H9 (cell line): ENCODE measurements at regions not wholly inside any gene's neighbourhood (a gene's known extent, or its start where the extent isn't known, plus 50 kb on each side); places are given as distances from the start of the nearest gene placed in this dataset.

Experiments
- DNase-seq: peaks from one replicate; pipeline ENCODE4 v3.0.0-alpha.2; 2017
- H2AFZ ChIP-seq: one replicate; pipeline ENCODE4 v1.6.1; 2013; ENCODE audit warnings: mild to moderate bottlenecking, low read length, control low read depth, moderate library complexity
- H2AK5ac ChIP-seq: 2 replicates; pipeline ENCODE4 v1.6.1; 2013; ENCODE audit warnings: low read length, control low read depth, mixed read lengths; ENCODE audit not compliant: insufficient read length
- H2BK120ac ChIP-seq: one replicate; pipeline ENCODE4 v1.6.1; 2013; ENCODE audit warnings: low read depth, mild to moderate bottlenecking, low read length, control low read depth, inconsistent platforms; ENCODE audit not compliant: poor library complexity, severe bottlenecking
- H2BK12ac ChIP-seq: 2 replicates; pipeline ENCODE4 v1.6.1; 2013; ENCODE audit warnings: low read length, control low read depth, mixed read lengths, low read depth; ENCODE audit not compliant: insufficient read length
- H2BK15ac ChIP-seq: 2 replicates; pipeline ENCODE4 v1.6.1; 2013; ENCODE audit warnings: low read depth, low read length, control low read depth
- H2BK20ac ChIP-seq: one replicate; pipeline ENCODE4 v1.6.1; 2013; ENCODE audit warnings: low read depth, mild to moderate bottlenecking, low read length, control low read depth, inconsistent platforms; ENCODE audit not compliant: poor library complexity, severe bottlenecking
- H2BK5ac ChIP-seq: 2 replicates; pipeline ENCODE4 v1.6.1; 2013; ENCODE audit warnings: low read length, control low read depth, mixed read lengths; ENCODE audit not compliant: insufficient read length
- H3K14ac ChIP-seq: 2 replicates; pipeline ENCODE4 v1.6.1; 2013; ENCODE audit warnings: low read length, control low read depth; ENCODE audit not compliant: insufficient read depth
- H3K18ac ChIP-seq: 2 replicates; pipeline ENCODE4 v1.6.1; 2013; ENCODE audit warnings: low read depth, mild to moderate bottlenecking, mixed read lengths, low read length, control low read depth; ENCODE audit not compliant: insufficient read length
- H3K23ac ChIP-seq: 2 replicates; pipeline ENCODE4 v1.6.1; 2013; ENCODE audit warnings: low read length, control low read depth, mixed read lengths, low read depth; ENCODE audit not compliant: insufficient read length
- H3K23me2 ChIP-seq: 2 replicates; pipeline ENCODE4 v1.6.1; 2013; ENCODE audit warnings: low read depth, mild to moderate bottlenecking, mixed read lengths, low read length, control low read depth; ENCODE audit not compliant: insufficient read length, poor library complexity, severe bottlenecking
- H3K27ac ChIP-seq: 2 replicates; pipeline ENCODE4 v1.5.1; 2013; ENCODE audit warnings: low read length, control low read depth, mixed read lengths, low read depth; ENCODE audit not compliant: insufficient read length
- H3K27me3 ChIP-seq: 2 replicates; pipeline ENCODE4 v1.6.1; 2013; ENCODE audit warnings: low read length, control low read depth, inconsistent platforms; ENCODE audit not compliant: insufficient read depth
- H3K4ac ChIP-seq: 2 replicates; pipeline ENCODE4 v1.6.1; 2013; ENCODE audit warnings: low read depth, mild to moderate bottlenecking, control low read depth, inconsistent platforms, low read length, moderate library complexity
- H3K4me1 ChIP-seq: 2 replicates; pipeline ENCODE4 v1.6.1; 2013; ENCODE audit warnings: low read length, control low read depth, inconsistent platforms; ENCODE audit not compliant: insufficient read depth
- H3K4me2 ChIP-seq: 2 replicates; pipeline ENCODE4 v1.6.1; 2013; ENCODE audit warnings: low read length, control low read depth, mixed read lengths; ENCODE audit not compliant: insufficient read length, insufficient read depth
- H3K56ac ChIP-seq: 2 replicates; pipeline ENCODE4 v1.6.1; 2013; ENCODE audit warnings: low read depth, mild to moderate bottlenecking, mixed read lengths, low read length, control low read depth; ENCODE audit not compliant: insufficient read length
- H3K79me1 ChIP-seq: 2 replicates; pipeline ENCODE4 v1.6.1; 2013; ENCODE audit warnings: low read depth, mild to moderate bottlenecking, moderate library complexity, low read length, control low read depth, inconsistent platforms; ENCODE audit not compliant: insufficient read depth, poor library complexity, severe bottlenecking
- H3K79me2 ChIP-seq: 2 replicates; pipeline ENCODE4 v1.6.1; 2013; ENCODE audit warnings: low read length, control low read depth, inconsistent platforms; ENCODE audit not compliant: insufficient read depth
- H3K9ac ChIP-seq: 2 replicates; pipeline ENCODE4 v1.6.1; 2013; ENCODE audit warnings: low read length, control low read depth, mixed read lengths; ENCODE audit not compliant: insufficient read length; ENCODE audit errors: extremely low read depth
- H3K9me3 ChIP-seq: one replicate; pipeline ENCODE4 v1.6.1; 2013; ENCODE audit warnings: low read depth, low read length, inconsistent platforms; ENCODE audit not compliant: control insufficient read depth
- H3T11ph ChIP-seq: one replicate; pipeline ENCODE4 v1.6.1; 2013; ENCODE audit warnings: mild to moderate bottlenecking, low read length, control low read depth, inconsistent platforms
- H4K20me1 ChIP-seq: one replicate; pipeline ENCODE4 v1.6.1; 2013; ENCODE audit not compliant: control insufficient read depth, insufficient read length, insufficient read depth
- H4K5ac ChIP-seq: 2 replicates; pipeline ENCODE4 v1.6.1; 2013; ENCODE audit warnings: low read depth, mild to moderate bottlenecking, mixed read lengths, low read length, control low read depth; ENCODE audit not compliant: insufficient read length
- H4K8ac ChIP-seq: replicated peaks from 2 replicates; pipeline ENCODE4 v1.6.1; 2013; ENCODE audit warnings: low read length, control low read depth, mixed read lengths, low read depth; ENCODE audit not compliant: insufficient read length
- H4K91ac ChIP-seq: 2 replicates; pipeline ENCODE4 v1.6.1; 2013; ENCODE audit warnings: low read depth, mild to moderate bottlenecking, moderate library complexity, mixed read lengths, low read length, control low read depth; ENCODE audit not compliant: insufficient read length
- H3K27ac Mint-ChIP-seq, 3 experiments: 2 replicates in 2 of 3; 3 replicates in 1 of 3; pipeline ENCODE4 v1.8.0; 2020 to 2021; ENCODE audit warnings: mixed read lengths in 3 of 3, mild to moderate bottlenecking in 1 of 3, moderate library complexity in 1 of 3
- H3K27me3 Mint-ChIP-seq: 2 replicates; pipeline ENCODE4 v1.8.0; 2021; ENCODE audit warnings: low read depth, mild to moderate bottlenecking, moderate library complexity, mixed read lengths
- H3K36me3 Mint-ChIP-seq, 3 experiments: 2 replicates in 2 of 3; 3 replicates in 1 of 3; pipeline ENCODE4 v1.8.0; 2020 to 2021; ENCODE audit warnings: low read depth in 3 of 3, mixed read lengths in 3 of 3; ENCODE audit not compliant: insufficient read depth in 1 of 3
- H3K4me1 Mint-ChIP-seq, 2 experiments: 2 replicates each; pipeline ENCODE4 v1.8.0; 2020; ENCODE audit warnings: mixed read lengths in 2 of 2
- H3K4me3 Mint-ChIP-seq, 2 experiments: 2 replicates in 1 of 2; 3 replicates in 1 of 2; pipeline ENCODE4 v1.8.0; 2020 to 2021; ENCODE audit warnings: mild to moderate bottlenecking in 2 of 2, mixed read lengths in 2 of 2, moderate library complexity in 1 of 2
- H3K9me3 Mint-ChIP-seq, 2 experiments: 2 replicates in 1 of 2; 3 replicates in 1 of 2; pipeline ENCODE4 v1.8.0; 2020; ENCODE audit warnings: mild to moderate bottlenecking in 2 of 2, mixed read lengths in 2 of 2, moderate library complexity in 1 of 2
- TF ChIP-seq, protein P1 (sequence below): fragments of 200-600 bp; sonication (generic); conservative IDR thresholded peaks from 3 replicates; pipeline ENCODE4 v1.8.0; 2021; ENCODE audit warnings: antibody characterized with exemption, mild to moderate bottlenecking

DNA sequence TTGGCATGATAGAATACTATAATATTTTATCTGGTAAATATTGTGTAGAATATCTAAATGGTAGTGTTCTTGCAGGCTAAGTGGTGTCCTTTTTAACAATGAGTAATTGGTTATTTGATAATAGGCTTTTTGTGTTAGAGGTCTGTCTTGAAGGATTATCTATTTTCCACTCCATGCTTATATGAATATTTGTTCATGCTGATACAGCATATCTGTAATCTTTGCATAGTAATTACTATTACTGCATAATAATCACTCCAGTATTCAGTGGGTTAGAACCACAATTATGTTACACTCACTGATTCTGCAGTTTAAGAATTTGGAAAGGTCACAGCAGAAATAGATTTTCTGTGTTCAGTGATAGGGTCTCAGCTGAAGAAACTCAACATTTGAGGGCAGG is 1229.9 kb downstream of the MAT2B start:
- Histone ChIP-seq H3K18ac (no peak overlapping the region), H3K23me2 (no peaks in the 10 kb centered on the region), H3K4ac (no peak overlapping the region), H2BK12ac (no peak overlapping the region), H4K20me1 (no peaks in the 10 kb centered on the region), H3K56ac (no peak overlapping the region), H4K91ac (no peak overlapping the region), H3K79me1 (no peaks in the 10 kb centered on the region), H4K8ac (no peak overlapping the region), H2BK120ac (no peak overlapping the region), H2BK5ac (no peak overlapping the region), H3K9me3 (no peaks in the 10 kb centered on the region), H3K9ac (no peak overlapping the region), H2BK15ac (no peak overlapping the region), H4K5ac (no peak overlapping the region), H3K14ac (no peak overlapping the region), H3K4me2 (no peak overlapping the region), H2AFZ (no peak overlapping the region), H3T11ph (no peak overlapping the region), H3K27ac (no peak overlapping the region), H3K23ac (no peak overlapping the region), H2BK20ac (no peak overlapping the region), H2AK5ac (no peak overlapping the region), H3K4me1 (no peaks in the 10 kb centered on the region), H3K27me3 (no peaks in the 10 kb centered on the region), H3K79me2 (no peaks in the 10 kb centered on the region)
- Mint-ChIP-seq H3K27ac (no peak overlapping the region), H3K36me3 (no peaks in the 10 kb centered on the region; a peak in 1 of 7 replicates), H3K4me3 (no peak overlapping the region), H3K27me3 (no peaks in the 10 kb centered on the region), H3K9me3 (no peaks in the 10 kb centered on the region), H3K4me1 (0 out of 4 replicates have a peak, but pooled peaks cover 0 to 3% of the 10 kb centered on the region in 2 experiments)
- TF ChIP-seq, protein P1, sequence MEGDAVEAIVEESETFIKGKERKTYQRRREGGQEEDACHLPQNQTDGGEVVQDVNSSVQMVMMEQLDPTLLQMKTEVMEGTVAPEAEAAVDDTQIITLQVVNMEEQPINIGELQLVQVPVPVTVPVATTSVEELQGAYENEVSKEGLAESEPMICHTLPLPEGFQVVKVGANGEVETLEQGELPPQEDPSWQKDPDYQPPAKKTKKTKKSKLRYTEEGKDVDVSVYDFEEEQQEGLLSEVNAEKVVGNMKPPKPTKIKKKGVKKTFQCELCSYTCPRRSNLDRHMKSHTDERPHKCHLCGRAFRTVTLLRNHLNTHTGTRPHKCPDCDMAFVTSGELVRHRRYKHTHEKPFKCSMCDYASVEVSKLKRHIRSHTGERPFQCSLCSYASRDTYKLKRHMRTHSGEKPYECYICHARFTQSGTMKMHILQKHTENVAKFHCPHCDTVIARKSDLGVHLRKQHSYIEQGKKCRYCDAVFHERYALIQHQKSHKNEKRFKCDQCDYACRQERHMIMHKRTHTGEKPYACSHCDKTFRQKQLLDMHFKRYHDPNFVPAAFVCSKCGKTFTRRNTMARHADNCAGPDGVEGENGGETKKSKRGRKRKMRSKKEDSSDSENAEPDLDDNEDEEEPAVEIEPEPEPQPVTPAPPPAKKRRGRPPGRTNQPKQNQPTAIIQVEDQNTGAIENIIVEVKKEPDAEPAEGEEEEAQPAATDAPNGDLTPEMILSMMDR = no peak
- DNase-seq = no peak
